Heart right ventricle (tissue), 16 donors: ENCODE measurements at regions not wholly inside any gene's neighbourhood (a gene's known extent, or its start where the extent isn't known, plus 50 kb on each side); places are given as distances from the start of the nearest gene placed in this dataset.

Source experiments
- ATAC-seq, 8 donors: fragments of 200-7000 bp; cut with Tn5 transposase; one replicate each; pipeline ENCODE4 v1.9.1; 2020; ENCODE audit warnings: mild to moderate bottlenecking in 8 of 8, moderate library complexity in 8 of 8, moderate number of reproducible peaks in 1 of 8
- DNase-seq, 2 donors: peaks; one replicate each; pipeline ENCODE4 v3.0.0-alpha.2; 2020
- H3K27ac ChIP-seq, 10 donors: fragments of 200-600 bp; sonication (generic) in 2 of 10; one replicate each; pipeline versions ENCODE4 v1.5.0 to v1.8.0; 2020 to 2022; ENCODE audit warnings: mild to moderate bottlenecking in 3 of 10
- H3K27me3 ChIP-seq, 7 donors: fragments of 200-600 bp; one replicate each; pipeline ENCODE4 v1.8.0; 2021 to 2022; ENCODE audit warnings: mild to moderate bottlenecking in 2 of 7
- H3K36me3 ChIP-seq, 9 donors: fragments of 200-600 bp; sonication (generic) in 1 of 9; one replicate each; pipeline versions ENCODE4 v1.5.0 to v1.8.0; 2020 to 2022; ENCODE audit warnings: mild to moderate bottlenecking in 2 of 9
- H3K4me1 ChIP-seq, 9 donors: fragments of 200-600 bp; sonication (generic) in 1 of 9; one replicate each; pipeline versions ENCODE4 v1.5.0 to v1.8.0; 2020 to 2022; ENCODE audit warnings: mild to moderate bottlenecking in 4 of 9
- H3K4me3 ChIP-seq, 10 donors: fragments of 200-600 bp; sonication (generic) in 2 of 10; one replicate each; pipeline versions ENCODE4 v1.5.0 to v1.8.0; 2020 to 2022; ENCODE audit warnings: mild to moderate bottlenecking in 7 of 10, moderate library complexity in 2 of 10
- H3K9me3 ChIP-seq, 11 donors: fragments of 200-600 bp in 10 of 11; sonication (generic) in 2 of 11; one replicate each; pipeline versions ENCODE4 v1.5.0 to v1.8.0; 2013 to 2022; ENCODE audit warnings: mild to moderate bottlenecking in 2 of 11, control low read depth in 1 of 11, moderate library complexity in 1 of 11
- CTCF ChIP-seq, 9 donors: fragments of 200-600 bp; sonication (generic) in 2 of 9; IDR thresholded peaks; one replicate each; pipeline versions ENCODE4 v1.5.0 to v1.8.0; 2021 to 2022; ENCODE audit warnings: antibody characterized with exemption in 9 of 9, mild to moderate bottlenecking in 5 of 9, moderate library complexity in 1 of 9
- WGBS, 2 donors: extraction: QIAGEN DNeasy Blood & Tissue Kit; methylation state at CpG; one replicate each; pipeline ENCODE4 v1.1.7; 2013; ENCODE audit warnings: inconsistent platforms in 1 of 2; 5-methylcytosine and 5-hydroxymethylcytosine counted together
- intact Hi-C, 10 donors: fragments of 100-400 bp; cut with DNase I; formaldehyde crosslinking; loops; one replicate each; pipeline versions ENCODE4 v1.11.1 to v1.14.2; 2022
- donor health status: Arrhythmogenic right ventricular cardiomyopathy.
- donor health status: ischemic (EF 13 %, LVEDD 7.1; RV severe dilation, severe dysfunction).
- donor health status: healthy with polysubstance abuse.
- donor health status: DM: no; HTN: yes; CAD: no.
- donor health status: DM: no; HTN: no; CAD: no.
- donor health status: ischemic (EF 25% LVEDD 6.9; RV normal size, moderate dysfunction).
- donor health status: ischemic (EF 25% LVEDD 5.7; RV mildly dilated, moderate dysfunction).
- donor health status: healthy.
- donor health status: DM: yes; HTN: yes; CAD: no.
- donor health status: Ischemic cardiomyopathy.
- donor health status: ischemic (EF 35%, LVEDD 5.7; RV mildly dilated, moderate dysfunction).
- donor health status: nonischemic (EF 11% LVEDD 7.7; RV severe dilation, severe dysfunction).
- donor health status: DM: yes; HTN: yes; CAD: no.
- donor health status: PGD.
- donor health status: ischemic (EF 29% LVEDD 5.4; RV normal size, mild dysfunction).
- donor health status: nonischemic (EF 23%, LVEDD 6.1; RV moderate dilation, normal function).

DNA sequence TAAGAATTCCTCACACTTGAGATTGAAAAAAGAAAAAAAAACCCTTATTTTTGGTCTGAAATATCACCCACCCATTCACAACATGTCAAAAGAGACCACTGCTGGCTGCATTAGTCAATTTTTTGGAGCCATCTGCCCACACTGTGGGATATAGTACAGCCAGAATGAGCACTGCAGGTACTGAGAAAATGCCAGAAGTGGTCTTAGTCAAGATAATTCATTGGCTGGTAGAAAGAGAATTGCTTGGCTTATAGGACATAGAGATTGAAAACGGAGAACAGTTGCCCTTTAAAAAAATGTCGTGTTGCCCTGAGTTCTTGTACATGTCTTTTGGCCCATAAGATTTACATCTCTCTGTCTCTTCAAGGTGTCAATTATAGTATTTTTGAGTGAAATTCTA is 1899.5 kb downstream of the OLFM4 start:
- ATAC-seq: no peak
- no peak overlapping the region for H3K27ac ChIP-seq
- no peak for DNase-seq
- H3K4me1 ChIP-seq: no peaks in the 10 kb centered on the region
- no peaks in the 10 kb centered on the region for H3K36me3 ChIP-seq
- peaks cover 0 to 23% (median 0%) of the 10 kb centered on the region in 11 donors for H3K9me3 ChIP-seq
- H3K27me3 ChIP-seq: no peaks in the 10 kb centered on the region
- WGBS, 2 donors: 82 to 83% methylated on average over 2 of the region's 2 CpGs
- H3K4me3 ChIP-seq: no peak overlapping the region
- intact Hi-C loops: no loop called here
- TF ChIP-seq CTCF (IDR thresholded peaks at IDR 0.05): no peak

GRCh38 chr13:54934121-54934520 is 1905.5 kb downstream of the OLFM4 start:
- H3K4me1 ChIP-seq: no peaks in the 10 kb centered on the region
- no peaks in the 10 kb centered on the region for H3K27me3 ChIP-seq
- peaks cover 0 to 20% (median 0%) of the 10 kb centered on the region in 11 donors for H3K9me3 ChIP-seq
- intact Hi-C loops: no loop called here
- H3K4me3 ChIP-seq: no peak overlapping the region
- H3K36me3 ChIP-seq: no peaks in the 10 kb centered on the region
- no peak for TF ChIP-seq CTCF (IDR thresholded peaks at IDR 0.05)
- no peak overlapping the region for H3K27ac ChIP-seq
- DNase-seq: no peak
- 36 to 41% methylated on average over 3 of the region's 3 CpGs for WGBS, 2 donors
- no peak for ATAC-seq

DNA sequence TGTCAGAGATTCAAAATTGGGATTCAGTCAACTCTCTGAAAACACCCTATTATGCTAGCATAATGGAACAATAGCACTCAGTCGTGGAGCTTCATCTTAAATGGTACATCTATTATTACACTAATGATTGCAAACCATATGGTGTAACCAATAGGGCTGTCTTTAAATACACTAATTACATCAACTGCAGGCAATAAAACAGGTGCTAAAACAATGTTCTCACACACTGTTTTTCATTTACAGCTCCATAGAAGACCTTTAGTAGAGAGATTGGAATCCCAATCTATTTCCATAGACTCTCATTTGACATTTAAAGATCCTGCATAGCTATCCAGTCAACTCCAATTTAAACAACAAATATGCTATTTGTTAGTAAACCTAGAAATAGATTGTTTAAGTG is 1917.4 kb downstream of the OLFM4 start:
- TF ChIP-seq CTCF (IDR thresholded peaks at IDR 0.05): no peak
- intact Hi-C loops: no loop called here
- Histone ChIP-seq H3K4me3 (no peak overlapping the region), H3K4me1 (no peaks in the 10 kb centered on the region), H3K9me3 (peaks cover 0 to 17% (median 0%) of the 10 kb centered on the region in 11 donors), H3K27me3 (no peaks in the 10 kb centered on the region), H3K36me3 (no peaks in the 10 kb centered on the region), H3K27ac (no peak overlapping the region)
- DNase-seq (no peak), ATAC-seq (no peak)
- WGBS, 2 donors: 31 to 47% methylated on average over 1 of the region's 1 CpG

DNA sequence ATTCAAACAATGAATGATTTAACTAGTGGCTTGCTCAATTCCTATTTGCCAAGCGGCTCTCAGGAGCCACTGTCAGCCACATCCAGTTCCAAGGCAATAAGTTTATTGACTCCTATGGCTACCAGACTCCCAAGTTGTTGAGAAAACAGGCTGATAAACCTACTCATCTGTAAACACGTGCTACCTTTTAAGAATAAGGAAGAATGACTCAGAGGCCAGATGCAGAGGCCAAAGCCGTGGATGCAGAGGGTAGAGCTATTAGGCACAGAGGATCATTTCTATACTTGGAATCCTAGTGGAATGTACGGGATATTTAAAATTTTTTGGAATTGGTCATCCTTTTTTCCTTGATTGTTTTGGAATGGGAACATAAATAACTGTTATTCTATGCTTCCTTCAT is 1921.1 kb downstream of the OLFM4 start:
- H3K4me3 ChIP-seq: no peak overlapping the region
- no peak for TF ChIP-seq CTCF (IDR thresholded peaks at IDR 0.05)
- H3K27ac ChIP-seq: no peak overlapping the region
- 62% methylated on average over 4 of the region's 4 CpGs for WGBS, 2 donors
- no peaks in the 10 kb centered on the region for H3K36me3 ChIP-seq
- peaks cover 0 to 16% (median 0%) of the 10 kb centered on the region in 11 donors for H3K9me3 ChIP-seq
- intact Hi-C loops: no loop called here
- ATAC-seq: no peak
- no peaks in the 10 kb centered on the region for H3K27me3 ChIP-seq
- no peak for DNase-seq
- no peaks in the 10 kb centered on the region for H3K4me1 ChIP-seq

DNA sequence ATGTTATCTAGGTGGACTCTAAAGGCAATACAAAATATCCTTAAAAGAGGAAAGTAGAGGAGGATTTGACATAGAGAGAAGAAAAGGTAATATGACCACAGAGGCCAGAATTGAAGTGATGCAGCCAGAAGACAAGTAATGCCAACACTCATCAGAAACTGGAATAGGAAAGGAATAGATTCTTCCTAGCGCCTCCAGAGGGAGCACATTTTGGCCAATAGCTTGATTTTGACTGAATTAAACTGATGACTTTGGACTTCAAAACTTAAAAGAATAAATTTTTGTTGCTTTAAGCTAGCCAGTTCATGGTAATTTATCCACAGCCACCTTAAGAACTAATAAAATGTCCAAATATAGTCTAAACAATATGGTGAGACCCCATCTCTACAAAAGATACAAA is 1921.9 kb downstream of the OLFM4 start:
- intact Hi-C loops: no loop called here
- Histone ChIP-seq H3K4me3 (no peak overlapping the region), H3K4me1 (no peaks in the 10 kb centered on the region), H3K36me3 (no peaks in the 10 kb centered on the region), H3K27ac (no peak overlapping the region), H3K27me3 (no peaks in the 10 kb centered on the region), H3K9me3 (peaks cover 0 to 16% (median 0%) of the 10 kb centered on the region in 11 donors)
- TF ChIP-seq CTCF (IDR thresholded peaks at IDR 0.05): no peak
- DNase-seq: no peak
- 66 to 72% methylated on average over 1 of the region's 1 CpG for WGBS, 2 donors
- no peak for ATAC-seq
